ENCODE measurements at regions not wholly inside any gene's neighbourhood (a gene's known extent, or its start where the extent isn't known, plus 50 kb on each side); places are given as distances from the start of the nearest gene placed in this dataset.
A peak's percentile ranks its signal among the peaks of the same experiment; 100 is the strongest.

DNA sequence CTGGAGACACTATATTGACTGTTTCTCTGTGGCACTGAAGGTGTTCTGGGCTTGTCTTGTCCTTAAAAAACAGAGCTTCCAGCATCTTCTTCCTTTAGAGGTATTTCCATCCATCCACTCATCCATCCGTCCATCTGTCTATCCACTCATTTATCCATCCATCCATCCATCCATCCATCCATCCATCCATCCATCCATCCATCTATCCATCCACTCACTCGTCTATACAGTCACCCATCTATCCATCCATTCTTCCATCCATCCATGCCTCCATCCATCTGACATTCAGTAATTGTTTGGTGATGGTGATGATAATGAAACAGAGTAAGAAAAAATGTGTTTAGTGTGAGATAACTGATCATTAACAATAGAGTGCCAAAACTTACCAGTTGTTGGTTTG is 334.8 kb downstream of the NSG2 start:
- DNase-seq = no peak

DNA sequence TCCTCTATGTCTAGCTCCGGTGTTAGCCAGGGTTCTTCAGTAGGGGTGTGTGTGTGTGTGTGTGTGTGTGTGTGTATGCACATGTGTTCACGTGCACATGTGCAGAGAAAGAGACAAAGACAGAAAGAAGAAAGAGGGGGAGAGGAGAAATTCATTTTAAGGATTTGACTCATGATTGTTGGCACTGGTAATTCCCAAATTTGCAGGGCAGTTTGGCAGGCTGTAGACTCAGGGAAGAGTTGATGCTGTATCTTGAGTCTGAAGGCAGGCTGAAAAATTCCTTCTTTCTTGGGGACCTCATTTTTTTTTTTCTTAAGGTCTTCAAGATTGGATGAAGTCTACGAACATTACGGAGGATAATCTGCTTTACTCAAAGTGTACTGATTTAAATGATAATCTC is 335.7 kb downstream of the NSG2 start:
- DNase-seq = no peak

DNA sequence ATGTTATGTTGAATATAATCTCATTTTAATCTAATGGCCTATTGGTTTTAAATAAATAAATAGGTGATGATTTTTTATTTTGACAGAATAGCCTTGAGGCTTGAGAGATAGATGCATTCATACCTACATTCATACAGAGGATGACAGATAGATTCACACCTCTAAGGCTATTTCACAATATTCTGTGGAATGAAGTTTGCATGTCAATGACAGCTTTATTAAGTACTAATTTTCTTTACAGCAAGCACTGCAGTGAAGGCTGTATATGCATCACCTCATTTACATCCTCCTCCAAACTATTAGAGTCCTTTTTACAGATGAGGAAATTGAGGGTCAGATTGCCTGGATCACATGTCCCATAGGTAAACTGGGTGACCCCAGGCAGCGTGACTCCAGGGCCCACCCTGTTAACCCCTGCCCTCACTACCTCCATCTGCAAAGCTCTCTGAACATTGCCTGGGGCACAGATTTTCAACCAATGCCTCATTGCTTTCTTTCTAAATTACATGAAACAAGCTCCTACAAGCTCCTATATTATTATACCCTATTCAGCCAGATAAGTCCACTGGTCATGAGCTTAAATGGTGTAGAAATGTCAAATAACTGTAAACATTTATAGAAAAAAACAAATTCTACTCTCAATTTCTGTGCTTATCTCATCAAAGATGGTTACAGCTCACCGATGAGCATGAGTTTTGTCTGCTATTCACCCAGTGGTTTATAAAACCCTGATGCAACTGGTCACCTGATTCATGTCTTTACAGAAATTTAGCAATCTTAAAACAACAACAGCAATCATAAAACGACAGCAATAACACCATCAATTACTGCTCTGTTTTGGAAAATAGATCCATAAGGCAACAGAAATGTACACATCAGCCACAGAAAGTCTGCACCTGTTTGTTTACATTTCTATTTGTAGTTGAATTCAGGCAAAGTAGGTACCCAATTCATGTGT is 338.0 kb downstream of the NSG2 start:
- peak; percentile 15 for DNase-seq

DNA sequence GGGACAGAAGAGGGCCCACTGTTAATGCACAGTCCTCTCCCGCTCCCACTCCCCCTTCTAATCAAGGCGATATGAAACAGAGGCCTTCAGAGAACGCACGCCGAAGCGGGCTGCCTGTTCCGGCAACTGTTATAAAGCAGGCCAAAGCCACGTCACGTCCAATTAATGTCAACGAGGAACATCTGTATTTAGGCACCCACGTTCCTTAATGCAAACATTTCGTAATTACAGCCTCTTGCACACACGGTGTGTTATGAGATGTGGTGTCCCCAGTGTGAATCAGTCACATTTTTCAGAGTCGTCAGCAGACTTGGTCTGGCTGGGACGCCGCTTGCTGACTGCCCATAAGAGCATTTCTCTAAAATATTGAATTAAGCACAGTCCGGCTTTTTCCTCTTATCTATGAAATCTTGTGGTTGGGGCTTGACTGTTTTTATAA is 339.0 kb downstream of the NSG2 start:
- no peak for DNase-seq

DNA sequence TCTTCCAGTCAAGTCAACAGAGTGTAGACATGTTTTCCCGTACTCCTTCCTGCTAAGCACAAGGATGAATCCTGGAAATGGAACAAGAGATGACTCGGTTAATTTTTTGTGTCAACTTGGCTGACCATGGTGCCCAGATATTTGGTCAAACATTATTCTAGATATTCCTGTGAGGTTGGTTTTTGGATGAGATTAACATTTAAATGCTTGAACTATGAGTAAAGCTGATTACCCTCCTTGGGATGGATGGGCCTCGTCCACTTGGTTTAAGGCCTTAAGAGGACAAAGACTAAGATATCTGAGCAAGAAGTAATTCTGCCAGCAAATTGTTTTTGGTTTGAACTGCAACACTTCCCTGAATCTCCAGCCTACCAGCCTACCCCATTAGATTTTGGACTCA is 338.1 kb upstream of the MSX2 start:
- no peak for DNase-seq

DNA sequence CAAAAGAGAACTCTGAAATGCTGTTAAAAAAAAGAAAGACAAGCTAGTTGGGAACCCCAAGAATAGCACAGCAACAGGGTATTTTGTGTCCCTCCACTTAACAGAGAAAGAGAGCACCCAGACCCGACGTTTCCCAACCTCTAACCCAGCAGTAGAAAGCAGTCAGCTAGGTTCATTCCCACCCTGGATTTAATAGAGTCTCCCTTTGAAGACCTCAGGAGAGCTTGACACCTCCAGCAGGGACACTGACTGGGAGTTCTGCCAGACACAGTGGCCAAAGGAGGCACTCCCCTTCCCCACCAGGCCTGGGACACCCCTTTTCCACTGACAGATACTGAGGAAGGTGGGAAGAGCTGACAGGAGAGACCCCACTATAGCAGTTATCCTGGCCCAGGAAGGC is 337.5 kb upstream of the MSX2 start:
- DNase-seq = no peak

DNA sequence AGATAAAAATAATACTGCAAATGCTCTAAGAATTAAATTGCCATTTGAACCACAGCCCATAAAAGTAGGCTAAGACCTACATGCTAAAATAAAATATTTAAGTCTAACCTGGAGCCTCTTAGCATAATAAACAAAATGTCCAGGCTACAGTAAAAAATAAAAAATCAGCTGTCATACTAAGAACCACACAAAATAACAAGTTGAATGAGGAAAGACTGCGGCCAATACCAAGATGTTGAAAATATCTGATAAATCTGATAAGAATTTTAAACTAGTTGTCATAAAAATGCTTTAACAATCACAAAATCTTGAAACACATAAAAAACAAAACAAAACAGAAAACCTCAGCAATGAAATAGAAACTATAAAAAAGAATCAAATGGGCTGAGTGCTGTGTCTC is 336.9 kb upstream of the MSX2 start:
- no peak for DNase-seq

DNA sequence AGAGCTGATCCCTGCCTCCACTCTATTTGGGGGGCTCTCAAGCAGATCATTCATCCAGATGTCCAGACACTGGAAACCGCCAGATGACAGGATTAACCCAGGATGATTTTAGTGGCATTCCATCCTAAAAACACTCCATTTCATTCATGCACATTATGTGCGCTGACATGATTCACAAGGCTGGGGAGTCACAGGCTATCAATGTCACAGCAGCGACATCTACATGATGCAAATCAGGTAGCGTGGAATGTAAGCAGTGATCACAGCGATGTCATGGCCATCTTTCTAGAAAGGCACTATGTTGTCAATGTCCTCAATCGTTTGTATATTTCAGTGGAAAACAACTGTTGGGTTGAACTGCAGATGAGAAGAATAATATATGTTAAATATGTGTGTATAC is 331.5 kb upstream of the MSX2 start:
- no peak for DNase-seq

DNA sequence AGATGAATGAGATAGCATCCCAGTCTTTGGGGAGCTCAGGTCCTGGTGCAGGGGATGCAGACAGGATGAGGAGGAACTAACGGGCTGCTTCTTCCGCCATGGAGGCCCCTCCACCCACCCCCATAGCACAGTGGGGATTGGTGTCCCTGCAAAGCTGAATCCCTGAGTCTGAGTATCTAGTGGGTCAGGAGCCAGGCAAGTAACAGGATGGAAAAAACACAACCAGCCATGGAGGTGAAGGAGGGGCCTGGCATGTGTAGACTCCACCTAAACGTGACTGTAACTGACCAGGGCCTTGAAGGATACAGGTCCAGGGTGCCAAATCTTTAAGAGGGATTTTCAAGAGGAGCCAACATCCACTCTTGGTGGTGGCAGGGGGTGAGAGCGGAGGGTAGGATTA is 327.8 kb upstream of the MSX2 start:
- no peak for DNase-seq

DNA sequence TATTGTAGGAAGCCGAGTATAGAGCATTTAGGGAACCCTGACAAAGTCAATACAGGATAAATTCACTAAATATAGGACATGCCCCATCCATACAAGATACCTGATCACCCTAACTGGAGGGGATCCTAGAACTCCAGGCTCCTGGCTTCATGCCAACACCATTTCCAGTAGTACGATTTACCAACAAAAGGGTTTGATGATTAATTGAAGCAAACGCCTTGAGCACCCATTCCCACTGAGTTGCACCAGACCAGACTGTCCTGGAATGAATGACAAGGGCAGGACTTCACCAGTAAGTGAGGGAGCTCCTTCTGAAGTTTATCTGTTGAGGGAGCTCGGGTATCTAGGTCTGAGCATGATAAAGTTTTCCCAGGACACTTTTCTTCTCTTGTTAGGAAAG is 327.2 kb upstream of the MSX2 start:
- DNase-seq = no peak

DNA sequence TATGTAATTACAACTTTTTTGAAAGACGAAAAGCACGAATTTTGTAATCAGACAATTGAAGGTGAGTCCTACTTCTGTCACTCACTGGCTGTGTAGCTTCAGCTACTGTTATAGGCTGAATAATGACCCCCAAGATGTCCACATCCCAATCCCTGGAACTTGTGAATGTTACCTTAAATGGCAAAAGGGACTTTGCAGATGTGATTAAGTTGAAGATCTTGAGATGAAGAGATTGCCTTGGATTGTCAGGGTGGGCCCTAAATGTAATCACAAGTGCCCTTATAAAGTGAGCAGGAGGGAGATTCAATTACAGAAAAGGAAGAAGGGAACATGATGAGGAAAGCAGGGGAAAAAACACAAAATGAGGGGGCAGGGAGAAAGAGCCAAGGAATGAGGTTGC is 326.2 kb upstream of the MSX2 start:
- DNase-seq = no peak

DNA sequence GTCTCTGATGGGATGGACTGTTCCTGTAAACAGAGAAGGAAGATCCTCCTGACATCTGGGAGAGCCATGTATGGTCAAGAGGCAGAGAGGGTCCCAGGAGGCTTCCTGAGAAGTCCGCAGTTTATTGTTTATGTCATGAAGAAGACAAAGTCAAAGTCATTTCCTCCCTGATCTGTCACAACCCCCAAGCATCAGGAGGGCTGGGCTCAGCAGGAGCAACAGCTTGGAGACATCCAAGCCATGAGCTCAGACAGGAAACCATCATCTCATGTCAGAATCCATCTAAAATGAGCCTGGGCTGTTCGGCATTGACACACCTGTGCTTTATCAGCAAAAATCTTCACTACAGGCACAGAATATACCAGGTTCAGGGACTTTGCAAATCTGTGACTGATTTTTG is 325.0 kb upstream of the MSX2 start:
- no peak for DNase-seq

DNA sequence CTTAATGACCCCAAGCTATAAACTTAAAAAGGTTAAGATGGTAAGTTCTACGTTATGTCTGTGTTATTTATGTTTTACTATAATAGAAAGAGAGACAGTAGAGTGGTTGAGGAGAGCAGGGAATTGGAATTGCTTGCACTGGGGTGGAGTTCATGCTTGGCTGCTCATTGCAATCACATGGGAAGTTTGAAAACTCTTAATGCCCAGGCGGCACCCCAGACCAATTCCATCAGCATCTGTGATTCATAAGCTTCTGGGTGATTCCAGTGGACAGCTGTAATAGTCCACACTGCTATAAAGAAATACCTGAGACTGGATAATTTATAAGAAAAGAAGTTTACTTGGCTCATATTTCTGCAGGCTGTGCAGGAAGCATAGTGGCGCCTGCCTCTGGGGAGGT is 323.9 kb upstream of the MSX2 start:
- no peak for DNase-seq

DNA sequence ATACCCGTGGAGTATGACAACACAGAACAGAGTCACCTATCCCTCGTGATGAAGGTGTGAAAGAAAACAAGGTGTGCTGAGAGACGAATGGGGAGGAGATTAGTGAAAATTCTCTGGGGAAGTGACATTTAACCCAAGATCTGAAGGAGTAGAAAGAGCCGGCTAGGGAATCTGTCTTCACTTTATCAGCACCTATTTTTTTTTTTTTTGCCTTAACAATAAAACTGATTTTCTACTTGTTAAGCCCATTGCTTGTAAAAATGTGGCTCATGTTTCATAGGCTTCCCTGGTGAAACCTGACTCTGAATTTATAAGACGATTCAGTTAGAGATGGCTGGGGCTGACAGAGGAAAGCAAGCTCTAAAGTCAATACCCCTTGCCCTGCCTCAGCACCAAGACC is 322.6 kb upstream of the MSX2 start:
- no peak for DNase-seq

DNA sequence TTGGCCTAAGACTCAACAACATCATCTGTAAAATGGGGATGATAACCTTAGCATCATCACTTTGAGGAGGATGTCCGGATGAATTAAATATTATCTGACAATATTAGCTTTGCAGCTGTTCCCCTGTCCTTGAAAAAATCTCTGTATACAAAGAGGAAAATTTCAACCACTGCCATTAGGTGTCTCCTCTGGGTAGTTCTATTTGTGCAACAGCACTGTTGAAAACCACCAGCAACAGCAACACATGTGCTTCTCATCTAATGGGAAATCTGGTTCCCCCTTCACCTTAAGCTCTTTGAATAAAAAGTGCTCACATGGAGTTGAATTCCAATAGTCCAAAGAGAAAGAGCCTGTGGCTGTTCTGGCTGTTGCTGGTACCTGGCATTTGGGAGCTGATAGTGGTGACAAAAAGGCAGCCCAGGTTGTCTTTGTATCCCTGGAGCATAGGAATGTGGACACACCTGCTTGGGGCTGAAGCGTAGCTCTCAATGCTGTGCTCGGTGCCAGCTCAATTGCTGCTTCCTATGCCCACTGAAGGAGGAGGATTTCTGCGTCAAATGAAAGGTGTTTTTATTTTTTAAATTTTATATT is 322.1 kb upstream of the MSX2 start:
- DNase-seq = no peak

DNA sequence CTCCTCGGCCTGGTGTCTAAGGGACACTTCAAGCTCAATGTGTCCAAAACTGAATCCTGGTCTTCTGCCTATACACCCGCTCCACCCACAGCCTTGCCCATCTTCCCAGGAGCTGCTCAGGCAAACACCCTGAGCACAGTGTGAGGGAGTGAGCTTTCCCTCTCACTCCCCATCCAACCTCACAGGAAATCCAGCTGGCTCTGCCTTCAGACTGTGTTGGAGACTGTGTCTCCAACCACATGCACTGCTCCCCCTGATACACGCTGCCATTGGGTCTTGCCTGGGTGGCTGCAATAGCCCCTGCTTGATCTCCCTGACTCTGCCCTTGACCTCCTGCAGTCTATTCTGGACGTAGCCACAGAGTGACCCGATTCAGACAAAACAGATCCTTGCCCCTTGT is 319.5 kb upstream of the MSX2 start:
- no peak for DNase-seq

DNA sequence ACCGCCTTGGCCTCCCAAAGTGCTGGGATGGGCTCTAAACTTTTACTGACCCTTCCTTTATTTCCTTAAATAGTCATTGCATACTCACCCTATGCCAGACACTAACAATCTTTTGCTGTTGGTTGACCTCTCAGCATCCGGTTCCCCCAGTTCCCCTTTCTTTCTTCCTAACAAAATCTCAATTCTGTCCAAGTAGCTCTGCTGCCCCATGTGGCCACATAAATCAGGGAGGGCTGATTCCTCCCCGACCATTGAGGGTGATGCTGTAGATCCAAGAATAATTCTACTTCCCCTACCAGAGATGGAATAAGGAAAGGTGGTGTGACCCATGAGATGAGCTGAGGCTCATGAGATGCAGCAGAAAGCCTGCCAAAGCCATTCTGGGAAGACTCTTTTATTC is 315.3 kb upstream of the MSX2 start:
- DNase-seq = no peak

DNA sequence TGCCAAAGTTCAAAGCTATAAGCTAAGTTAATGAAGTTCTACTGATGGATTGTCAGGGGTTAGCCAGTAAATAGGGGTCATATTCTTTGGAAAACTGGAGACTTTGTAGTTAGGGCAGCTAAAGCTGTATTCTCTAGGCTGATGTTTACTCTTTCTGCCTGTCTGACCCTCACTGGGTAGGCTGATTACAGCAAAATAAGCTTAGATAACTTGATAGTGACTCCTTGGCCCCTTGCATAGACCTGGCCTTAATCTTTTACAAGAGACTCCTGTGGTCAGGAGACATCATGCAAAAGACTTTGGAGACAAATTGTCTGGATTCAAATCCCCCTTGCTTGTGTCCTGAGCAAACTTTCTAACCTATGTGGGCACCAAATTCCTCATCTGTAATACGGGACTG is 314.4 kb upstream of the MSX2 start:
- DNase-seq = no peak

DNA sequence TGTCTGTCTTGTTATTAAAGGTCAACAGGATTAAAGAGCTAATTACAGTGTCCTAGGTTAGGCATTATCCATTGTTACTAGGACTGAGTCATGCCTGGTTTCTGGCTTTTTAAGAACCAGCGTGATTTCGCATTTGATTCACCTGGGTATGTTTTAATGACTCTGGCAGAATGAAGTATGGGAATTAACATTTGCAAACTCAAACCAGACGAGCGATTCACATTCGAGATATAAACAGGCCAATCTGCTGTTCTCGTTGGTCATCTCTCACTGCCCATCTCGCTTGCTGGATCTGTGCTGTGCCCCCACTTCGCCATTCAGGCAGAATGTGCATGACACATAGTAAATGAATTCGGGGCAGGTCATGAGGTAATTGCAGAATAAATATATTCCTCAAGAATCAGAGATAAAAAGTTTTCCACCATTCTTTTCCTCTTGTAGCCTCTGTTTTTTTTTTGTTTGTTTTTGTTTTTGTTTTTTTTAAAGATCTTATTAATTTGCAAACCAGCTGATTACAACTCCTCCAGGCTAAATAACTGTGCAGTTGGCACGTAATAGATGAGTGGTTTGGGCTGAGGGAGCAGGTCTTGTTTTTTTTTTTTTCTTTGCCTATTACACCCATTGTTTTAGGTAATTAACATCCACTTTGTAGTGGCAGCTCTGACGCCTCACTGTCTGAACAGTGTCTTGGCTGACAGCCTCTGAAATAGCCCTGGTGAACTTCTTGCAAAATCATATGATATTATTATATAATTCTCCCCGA is 313.5 kb upstream of the MSX2 start:
- no peak for DNase-seq

DNA sequence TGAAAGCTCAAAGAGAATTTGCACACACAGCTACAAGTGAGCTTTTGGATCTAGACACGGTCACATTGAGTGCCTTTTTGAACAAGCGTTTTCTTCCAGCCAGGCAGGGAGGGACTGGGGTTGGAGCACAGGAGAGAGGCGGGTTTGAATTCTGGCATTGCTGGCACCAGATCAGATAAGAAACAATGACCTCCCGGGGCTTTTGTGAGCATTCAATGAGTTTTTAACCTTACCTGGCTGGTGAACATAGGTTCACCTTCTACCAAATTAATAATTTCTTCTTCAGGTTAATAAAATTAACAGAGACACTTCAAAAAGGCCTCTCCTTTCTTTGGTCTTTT is 312.9 kb upstream of the MSX2 start:
- peak; percentile 40 for DNase-seq

DNA sequence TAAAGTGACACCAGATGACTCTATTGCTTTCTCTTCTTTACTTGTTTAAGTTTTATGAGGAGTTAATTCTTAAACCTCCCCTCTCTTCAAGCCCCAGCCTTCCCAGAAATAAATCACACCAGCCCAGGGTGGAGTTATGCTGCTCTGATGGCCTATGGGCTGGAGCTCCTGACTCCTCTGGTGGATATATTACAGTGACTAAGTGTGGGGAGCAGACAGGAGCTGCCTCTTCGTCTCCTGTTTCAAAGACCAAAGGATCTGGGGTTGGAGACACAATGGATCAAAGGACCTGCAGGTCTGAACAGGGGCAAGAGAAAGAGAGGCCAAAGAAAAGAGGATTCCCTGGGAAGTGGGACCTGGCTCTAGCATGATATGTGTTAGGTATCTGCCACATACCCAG is 312.0 kb upstream of the MSX2 start:
- no peak for DNase-seq

DNA sequence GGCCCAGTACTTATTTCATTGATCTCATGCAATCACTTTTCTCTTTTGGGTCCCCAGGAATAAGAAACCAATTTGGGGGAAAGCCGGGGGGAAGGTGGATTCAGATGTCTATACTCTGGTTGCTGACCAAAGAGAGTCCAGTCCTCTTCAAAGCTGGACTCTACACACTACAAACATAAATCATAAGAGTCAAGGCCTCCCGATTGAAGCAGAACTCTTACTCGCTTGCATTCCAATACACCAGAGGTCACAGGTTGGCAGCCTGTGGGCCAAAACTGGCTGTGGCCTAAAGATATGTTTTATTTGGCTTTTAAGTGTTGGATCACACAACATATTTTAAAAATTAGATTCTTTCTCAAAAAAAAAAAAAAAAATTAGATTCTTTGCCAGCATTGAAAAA is 311.4 kb upstream of the MSX2 start:
- DNase-seq = no peak

DNA sequence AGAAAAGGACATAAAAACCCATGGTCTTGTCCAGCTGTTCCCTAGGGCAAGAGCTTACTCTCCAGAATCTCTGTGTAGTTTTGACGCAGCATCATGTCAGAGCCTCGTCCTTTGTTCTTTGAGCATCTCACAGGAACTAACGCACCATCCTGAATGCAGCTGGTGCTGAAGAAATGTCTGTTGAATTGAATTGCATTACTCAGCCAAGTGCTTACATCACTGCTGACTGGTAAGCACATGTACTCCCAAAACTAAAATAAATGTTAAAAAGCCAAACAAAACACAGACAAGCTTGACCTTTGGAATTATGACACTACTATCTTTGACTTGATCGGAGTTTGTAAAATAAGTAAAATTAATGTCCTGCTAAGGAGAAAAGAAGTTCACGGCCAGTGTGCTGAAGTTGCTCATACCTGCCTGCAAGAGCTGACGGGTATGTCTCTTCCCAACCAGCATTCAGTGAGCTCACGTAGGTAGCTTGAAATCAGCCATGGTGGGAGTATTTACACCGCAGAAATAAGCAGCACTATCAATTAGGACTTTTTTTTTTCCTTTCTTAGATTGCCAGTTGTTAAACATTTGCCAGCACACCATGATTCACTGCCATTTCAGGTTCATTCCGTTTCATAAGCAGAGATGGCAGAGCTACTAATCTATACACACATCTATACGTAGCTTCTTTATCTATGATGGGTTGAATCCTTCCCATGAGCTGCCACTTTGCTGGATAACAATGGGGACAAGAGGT is 310.6 kb upstream of the MSX2 start:
- DNase-seq = no peak

Data from NCI-H1105 (cell line).